Breast epithelium (tissue), 4 donors: ENCODE measurements at regions not wholly inside any gene's neighbourhood (a gene's known extent, or its start where the extent isn't known, plus 50 kb on each side); places are given as distances from the start of the nearest gene placed in this dataset.

Experiments used
- DNase-seq, 2 donors: peaks; one replicate each; pipeline ENCODE4 v3.0.0-alpha.2; 2019; ENCODE audit warnings: low spot score in 2 of 2
- H3K27ac ChIP-seq, 2 donors: fragments of 200-600 bp; sonication (generic) in 1 of 2; one replicate each; pipeline ENCODE4 v1.5.1; 2016 to 2019; ENCODE audit warnings: mild to moderate bottlenecking in 1 of 2
- H3K27me3 ChIP-seq, 2 donors: fragments of 200-600 bp; sonication (generic) in 1 of 2; one replicate each; pipeline versions ENCODE4 v1.5.1 to v1.6.0; 2017 to 2019; ENCODE audit warnings: control low read depth in 1 of 2, mild to moderate bottlenecking in 1 of 2
- H3K36me3 ChIP-seq: fragments of 200-600 bp; one replicate; pipeline ENCODE4 v1.5.1; 2019
- H3K4me1 ChIP-seq, 2 donors: fragments of 200-600 bp; sonication (generic); one replicate each; pipeline ENCODE4 v1.5.1; 2016 to 2019; ENCODE audit warnings: control low read depth in 1 of 2
- H3K4me3 ChIP-seq, 3 donors: fragments of 200-600 bp; sonication (generic); 1 replicate in 2 of 3; 2 replicates in 1 of 3; pipeline ENCODE4 v1.5.1; 2016 to 2019; ENCODE audit warnings: mild to moderate bottlenecking in 3 of 3, moderate library complexity in 2 of 3
- H3K9me3 ChIP-seq, 2 donors: fragments of 200-600 bp; sonication (generic) in 1 of 2; one replicate each; pipeline ENCODE4 v1.5.1; 2016 to 2019; ENCODE audit warnings: control low read depth in 1 of 2
- CTCF ChIP-seq, 3 donors: fragments of 450-650 bp; IDR thresholded peaks; one replicate each; pipeline ENCODE4 v1.5.1; 2016 to 2017; ENCODE audit warnings: antibody characterized with exemption in 3 of 3, mild to moderate bottlenecking in 3 of 3, moderate library complexity in 3 of 3
- POLR2A ChIP-seq: fragments of 450-650 bp; IDR thresholded peaks from one replicate; pipeline ENCODE4 v1.6.1; 2016; ENCODE audit warnings: antibody characterized with exemption, mild to moderate bottlenecking, moderate library complexity
- POLR2AphosphoS5 ChIP-seq, 3 donors: sonication (generic); formaldehyde crosslinking; IDR thresholded peaks; one replicate each; pipeline ENCODE4 v1.6.1; 2017; ENCODE audit warnings: antibody characterized with exemption in 3 of 3
- intact Hi-C: fragments of 100-400 bp; cut with DNase I; formaldehyde crosslinking; loops from one replicate; pipeline ENCODE4 v1.15.1; 2023; ENCODE audit warnings: low total_unique reads

- Histone ChIP-seq H3K27me3 (no peaks in the 10 kb centered on the region), H3K36me3 (no peaks in the 10 kb centered on the region), H3K9me3 (no peaks in the 10 kb centered on the region), H3K4me3 (no peak overlapping the region), H3K27ac (no peak overlapping the region), H3K4me1 (no peaks in the 10 kb centered on the region)
- DNase-seq, result no peak
- TF ChIP-seq POLR2A (no peak), POLR2AphosphoS5 (IDR thresholded peaks at IDR 0.05) (no peak), CTCF (IDR thresholded peaks at IDR 0.05) (no peak)
- intact Hi-C loops, result no loop called here
Observed at GRCh38 chr12:86349196-86349595, 93.0 kb upstream of the MGAT4C start.

GRCh38 chr12:86333955-86334522 is 77.8 kb upstream of the MGAT4C start:
- intact Hi-C loops, result no loop called here
- TF ChIP-seq POLR2A, result no peak
- no peak for TF ChIP-seq POLR2AphosphoS5 (IDR thresholded peaks at IDR 0.05)
- TF ChIP-seq CTCF (IDR thresholded peaks at IDR 0.05), result no peak
- DNase-seq, result no peak

GRCh38 chr12:86331457-86331856 is 75.3 kb upstream of the MGAT4C start:
- no peak for TF ChIP-seq POLR2A
- no peak for TF ChIP-seq CTCF (IDR thresholded peaks at IDR 0.05)
- TF ChIP-seq POLR2AphosphoS5 (IDR thresholded peaks at IDR 0.05), result no peak
- no peak overlapping the region for H3K27ac ChIP-seq
- H3K4me1 ChIP-seq, result no peaks in the 10 kb centered on the region
- H3K36me3 ChIP-seq, result no peaks in the 10 kb centered on the region
- no peak overlapping the region for H3K4me3 ChIP-seq
- no peak for DNase-seq
- H3K9me3 ChIP-seq, result no peaks in the 10 kb centered on the region
- no peaks in the 10 kb centered on the region for H3K27me3 ChIP-seq
- intact Hi-C loops, result no loop called here

More at GRCh38 chr12:86333955-86334522, 77.8 kb upstream of the MGAT4C start:
- Histone ChIP-seq H3K4me1 (no peaks in the 10 kb centered on the region), H3K36me3 (no peaks in the 10 kb centered on the region), H3K9me3 (no peaks in the 10 kb centered on the region), H3K4me3 (no peak overlapping the region), H3K27ac (no peak overlapping the region), H3K27me3 (no peaks in the 10 kb centered on the region)

- TF ChIP-seq POLR2A, result no peak
- TF ChIP-seq POLR2AphosphoS5 (IDR thresholded peaks at IDR 0.05), result no peak
- TF ChIP-seq CTCF (IDR thresholded peaks at IDR 0.05), result no peak
- no peaks in the 10 kb centered on the region for H3K27me3 ChIP-seq
- no peak overlapping the region for H3K27ac ChIP-seq
- no peaks in the 10 kb centered on the region for H3K4me1 ChIP-seq
- no peaks in the 10 kb centered on the region for H3K36me3 ChIP-seq
- DNase-seq, result no peak
- H3K4me3 ChIP-seq, result no peak overlapping the region
- H3K9me3 ChIP-seq, result no peaks in the 10 kb centered on the region
- intact Hi-C loops, result no loop called here
Observed at GRCh38 chr12:86331012-86331411, 74.8 kb upstream of the MGAT4C start.

- H3K36me3 ChIP-seq, result no peaks in the 10 kb centered on the region
- no peak for TF ChIP-seq POLR2A
- TF ChIP-seq CTCF (IDR thresholded peaks at IDR 0.05), result no peak
- no peak for TF ChIP-seq POLR2AphosphoS5 (IDR thresholded peaks at IDR 0.05)
Observed at GRCh38 chr12:86312232-86312631, 56.0 kb upstream of the MGAT4C start.

More at GRCh38 chr12:86312232-86312631, 56.0 kb upstream of the MGAT4C start:
- no peaks in the 10 kb centered on the region for H3K27me3 ChIP-seq
- no peaks in the 10 kb centered on the region for H3K4me1 ChIP-seq
- H3K4me3 ChIP-seq, result no peak overlapping the region
- intact Hi-C loops, result no loop called here
- H3K27ac ChIP-seq, result no peak overlapping the region
- H3K9me3 ChIP-seq, result no peaks in the 10 kb centered on the region
- DNase-seq, result no peak
